Mesendoderm (in vitro differentiated cells): ENCODE measurements at regions not wholly inside any gene's neighbourhood (a gene's known extent, or its start where the extent isn't known, plus 50 kb on each side); places are given as distances from the start of the nearest gene placed in this dataset.

Experiments used
- DNase-seq: peaks from one replicate; pipeline ENCODE4 v3.0.0; 2013
- H2AK5ac ChIP-seq: 2 replicates; pipeline ENCODE4 v1.6.1; 2013; ENCODE audit warnings: low read length, inconsistent platforms
- H2BK120ac ChIP-seq: 2 replicates; pipeline ENCODE4 v1.6.1; 2013; ENCODE audit warnings: low read depth, mild to moderate bottlenecking, low read length, moderate library complexity, mixed read lengths
- H2BK15ac ChIP-seq: replicated peaks from 2 replicates; pipeline ENCODE4 v1.6.1; 2013; ENCODE audit warnings: low read depth, mild to moderate bottlenecking, moderate library complexity
- H2BK5ac ChIP-seq: 2 replicates; pipeline ENCODE4 v1.6.1; 2013; ENCODE audit warnings: low read length, inconsistent platforms
- H3K18ac ChIP-seq: 2 replicates; pipeline ENCODE4 v1.6.1; 2013; ENCODE audit warnings: mild to moderate bottlenecking, low read length, mixed read lengths
- H3K23ac ChIP-seq: one replicate; pipeline ENCODE4 v1.6.1; 2013; ENCODE audit warnings: low read length
- H3K27ac ChIP-seq: 2 replicates; pipeline ENCODE4 v1.5.1; 2013; ENCODE audit warnings: low read depth, mild to moderate bottlenecking, inconsistent platforms, low read length, moderate library complexity
- H3K27me3 ChIP-seq: 2 replicates; pipeline ENCODE4 v1.6.1; 2013; ENCODE audit warnings: low read length, control low read depth, mild to moderate bottlenecking, inconsistent platforms; ENCODE audit not compliant: insufficient read depth, poor library complexity
- H3K36me3 ChIP-seq: 2 replicates; pipeline ENCODE4 v1.6.1; 2013; ENCODE audit warnings: low read length, inconsistent platforms; ENCODE audit not compliant: control insufficient read depth, insufficient read depth
- H3K4ac ChIP-seq: one replicate; pipeline ENCODE4 v1.6.1; 2013; ENCODE audit warnings: low read depth, mild to moderate bottlenecking, low read length, moderate library complexity
- H3K4me1 ChIP-seq: 2 replicates; pipeline ENCODE4 v1.6.1; 2013; ENCODE audit warnings: low read depth, low read length, inconsistent platforms; ENCODE audit not compliant: control insufficient read depth
- H3K4me2 ChIP-seq: 2 replicates; pipeline ENCODE4 v1.6.1; 2013; ENCODE audit warnings: low read length
- H3K4me3 ChIP-seq: 2 replicates; pipeline ENCODE4 v1.5.1; 2013; ENCODE audit warnings: mild to moderate bottlenecking, low read length
- H3K56ac ChIP-seq: one replicate; pipeline ENCODE4 v1.6.1; 2013; ENCODE audit warnings: low read length
- H3K79me1 ChIP-seq: 2 replicates; pipeline ENCODE4 v1.6.1; 2013; ENCODE audit warnings: low read length, inconsistent platforms
- H3K79me2 ChIP-seq: 2 replicates; pipeline ENCODE4 v1.6.1; 2013; ENCODE audit warnings: mild to moderate bottlenecking, low read length; ENCODE audit not compliant: control insufficient read depth, insufficient read depth
- H3K9ac ChIP-seq: 2 replicates; pipeline ENCODE4 v1.6.1; 2013; ENCODE audit warnings: low read length, inconsistent platforms
- H4K5ac ChIP-seq: one replicate; pipeline ENCODE4 v1.6.1; 2013; ENCODE audit warnings: low read length
- H4K8ac ChIP-seq: one replicate; pipeline ENCODE4 v1.6.1; 2013; ENCODE audit warnings: low read depth, mild to moderate bottlenecking, control low read depth, low read length, moderate library complexity
- WGBS: extraction: QIAGEN DNeasy Blood & Tissue Kit; methylation state at CpG from one replicate; pipeline ENCODE4 v1.1.7; 2013; ENCODE audit warnings: low lambda C conversion rate, missing lambda C conversion rate; ENCODE audit not compliant: insufficient coverage; ENCODE audit errors: extremely low coverage; 5-methylcytosine and 5-hydroxymethylcytosine counted together

- Histone ChIP-seq H2BK120ac (no peak overlapping the region), H3K36me3 (no peaks in the 10 kb centered on the region), H3K4me3 (no peak overlapping the region), H4K8ac (no peak overlapping the region), H3K27ac (no peak overlapping the region), H3K9ac (no peak overlapping the region), H3K18ac (no peak overlapping the region), H2BK5ac (no peak overlapping the region), H2AK5ac (no peak overlapping the region), H2BK15ac (no peak overlapping the region), H3K23ac (no peak overlapping the region), H3K27me3 (no peaks in the 10 kb centered on the region), H3K56ac (no peak overlapping the region), H3K4me2 (no peak overlapping the region), H3K4ac (no peak overlapping the region), H3K79me1 (no peaks in the 10 kb centered on the region), H4K5ac (no peak overlapping the region), H3K79me2 (no peaks in the 10 kb centered on the region), H3K4me1 (no peaks in the 10 kb centered on the region)
- no CpG with 5 or more reads among the region's 5 CpGs for WGBS
- no peak for DNase-seq
These were observed 82.0 kb upstream of the MROH9 start for GRCh38 chr1:170853302-170853701.

GRCh38 chr1:170853867-170854266 lies 81.5 kb upstream of the MROH9 start:
- no peak overlapping the region for H4K5ac ChIP-seq
- H3K18ac ChIP-seq, result no peak overlapping the region
- no peak overlapping the region for H4K8ac ChIP-seq

GRCh38 chr1:170854677-170855076 lies 80.7 kb upstream of the MROH9 start:
- no peak overlapping the region for H3K23ac ChIP-seq
- H3K4me1 ChIP-seq, result no peaks in the 10 kb centered on the region
- DNase-seq, result peak; percentile 1
- H2BK120ac ChIP-seq, result no peak overlapping the region
- H3K18ac ChIP-seq, result no peak overlapping the region
- no CpG with 5 or more reads among the region's 5 CpGs for WGBS
- H3K36me3 ChIP-seq, result no peaks in the 10 kb centered on the region
- H3K4ac ChIP-seq, result no peak overlapping the region
- no peak overlapping the region for H4K8ac ChIP-seq
- no peak overlapping the region for H3K4me2 ChIP-seq
- H2BK5ac ChIP-seq, result no peak overlapping the region
- H3K79me1 ChIP-seq, result no peaks in the 10 kb centered on the region
- no peaks in the 10 kb centered on the region for H3K27me3 ChIP-seq
- no peaks in the 10 kb centered on the region for H3K79me2 ChIP-seq
- no peak overlapping the region for H4K5ac ChIP-seq
- H3K9ac ChIP-seq, result no peak overlapping the region
- no peak overlapping the region for H2BK15ac ChIP-seq
- H3K4me3 ChIP-seq, result no peak overlapping the region
- H3K27ac ChIP-seq, result no peak overlapping the region
- no peak overlapping the region for H2AK5ac ChIP-seq
- H3K56ac ChIP-seq, result no peak overlapping the region

More at GRCh38 chr1:170853867-170854266, 81.5 kb upstream of the MROH9 start:
- no peak overlapping the region for H3K23ac ChIP-seq
- H3K4me1 ChIP-seq, result no peaks in the 10 kb centered on the region
- no peak overlapping the region for H3K56ac ChIP-seq
- no peak overlapping the region for H2BK120ac ChIP-seq
- H3K9ac ChIP-seq, result no peak overlapping the region
- no peak overlapping the region for H3K4ac ChIP-seq
- no peak overlapping the region for H2BK15ac ChIP-seq
- H3K36me3 ChIP-seq, result no peaks in the 10 kb centered on the region
- H3K79me1 ChIP-seq, result no peaks in the 10 kb centered on the region
- DNase-seq, result no peak
- H3K27ac ChIP-seq, result no peak overlapping the region
- no peaks in the 10 kb centered on the region for H3K27me3 ChIP-seq
- H3K4me2 ChIP-seq, result no peak overlapping the region
- H2BK5ac ChIP-seq, result no peak overlapping the region
- H3K4me3 ChIP-seq, result no peak overlapping the region
- no peaks in the 10 kb centered on the region for H3K79me2 ChIP-seq
- H2AK5ac ChIP-seq, result no peak overlapping the region

- no peak overlapping the region for H2BK15ac ChIP-seq
- peak; percentile 1 for DNase-seq
- no CpG with 5 or more reads among the region's 4 CpGs for WGBS
- no peak overlapping the region for H3K27ac ChIP-seq
- no peak overlapping the region for H3K4ac ChIP-seq
- no peak overlapping the region for H2BK5ac ChIP-seq
- H3K79me2 ChIP-seq, result no peaks in the 10 kb centered on the region
- no peaks in the 10 kb centered on the region for H3K27me3 ChIP-seq
- H3K36me3 ChIP-seq, result no peaks in the 10 kb centered on the region
- H4K8ac ChIP-seq, result no peak overlapping the region
- no peak overlapping the region for H3K56ac ChIP-seq
- H3K23ac ChIP-seq, result no peak overlapping the region
- no peak overlapping the region for H2AK5ac ChIP-seq
- H3K4me3 ChIP-seq, result no peak overlapping the region
- H3K9ac ChIP-seq, result no peak overlapping the region
- no peak overlapping the region for H2BK120ac ChIP-seq
- no peak overlapping the region for H3K4me2 ChIP-seq
- no peaks in the 10 kb centered on the region for H3K4me1 ChIP-seq
- H3K18ac ChIP-seq, result no peak overlapping the region
- no peaks in the 10 kb centered on the region for H3K79me1 ChIP-seq
- no peak overlapping the region for H4K5ac ChIP-seq
These were observed 78.9 kb upstream of the MROH9 start for GRCh38 chr1:170856455-170856854.

GRCh38 chr1:170857955-170858354 lies 77.4 kb upstream of the MROH9 start:
- H3K18ac ChIP-seq, result no peak overlapping the region
- no peak overlapping the region for H3K27ac ChIP-seq
- H3K79me2 ChIP-seq, result no peaks in the 10 kb centered on the region
- no peak overlapping the region for H2BK15ac ChIP-seq
- no peak overlapping the region for H4K8ac ChIP-seq
- DNase-seq, result no peak
- H3K4ac ChIP-seq, result no peak overlapping the region
- no peaks in the 10 kb centered on the region for H3K27me3 ChIP-seq
- H3K4me1 ChIP-seq, result no peaks in the 10 kb centered on the region
- no peak overlapping the region for H3K56ac ChIP-seq
- H3K23ac ChIP-seq, result no peak overlapping the region
- H3K4me2 ChIP-seq, result no peak overlapping the region
- H3K79me1 ChIP-seq, result no peaks in the 10 kb centered on the region
- no peak overlapping the region for H2BK5ac ChIP-seq
- H3K9ac ChIP-seq, result no peak overlapping the region
- H3K4me3 ChIP-seq, result no peak overlapping the region
- H3K36me3 ChIP-seq, result no peaks in the 10 kb centered on the region
- H4K5ac ChIP-seq, result no peak overlapping the region
- no peak overlapping the region for H2AK5ac ChIP-seq
- H2BK120ac ChIP-seq, result no peak overlapping the region

GRCh38 chr1:170863621-170864020 lies 71.7 kb upstream of the MROH9 start:
- H3K56ac ChIP-seq, result no peak overlapping the region
- H3K4me2 ChIP-seq, result no peak overlapping the region
- DNase-seq, result no peak
- no peaks in the 10 kb centered on the region for H3K27me3 ChIP-seq
- no peak overlapping the region for H2BK5ac ChIP-seq
- H4K8ac ChIP-seq, result no peak overlapping the region
- H3K27ac ChIP-seq, result no peak overlapping the region
- H3K79me1 ChIP-seq, result no peaks in the 10 kb centered on the region
- H2AK5ac ChIP-seq, result no peak overlapping the region
- no peaks in the 10 kb centered on the region for H3K36me3 ChIP-seq
- H3K23ac ChIP-seq, result no peak overlapping the region
- no peak overlapping the region for H3K4me3 ChIP-seq
- H3K4ac ChIP-seq, result no peak overlapping the region
- H3K18ac ChIP-seq, result no peak overlapping the region
- H4K5ac ChIP-seq, result no peak overlapping the region
- H3K79me2 ChIP-seq, result no peaks in the 10 kb centered on the region
- no peak overlapping the region for H3K9ac ChIP-seq
- no peak overlapping the region for H2BK120ac ChIP-seq
- WGBS, result no CpG with 5 or more reads among the region's 1 CpG
- H2BK15ac ChIP-seq, result no peak overlapping the region
- H3K4me1 ChIP-seq, result no peaks in the 10 kb centered on the region
